ENCODE measurements at regions not wholly inside any gene's neighbourhood (a gene's known extent, or its start where the extent isn't known, plus 50 kb on each side); places are given as distances from the start of the nearest gene placed in this dataset.
A peak's percentile ranks its signal among the peaks of the same experiment; 100 is the strongest.

DNA sequence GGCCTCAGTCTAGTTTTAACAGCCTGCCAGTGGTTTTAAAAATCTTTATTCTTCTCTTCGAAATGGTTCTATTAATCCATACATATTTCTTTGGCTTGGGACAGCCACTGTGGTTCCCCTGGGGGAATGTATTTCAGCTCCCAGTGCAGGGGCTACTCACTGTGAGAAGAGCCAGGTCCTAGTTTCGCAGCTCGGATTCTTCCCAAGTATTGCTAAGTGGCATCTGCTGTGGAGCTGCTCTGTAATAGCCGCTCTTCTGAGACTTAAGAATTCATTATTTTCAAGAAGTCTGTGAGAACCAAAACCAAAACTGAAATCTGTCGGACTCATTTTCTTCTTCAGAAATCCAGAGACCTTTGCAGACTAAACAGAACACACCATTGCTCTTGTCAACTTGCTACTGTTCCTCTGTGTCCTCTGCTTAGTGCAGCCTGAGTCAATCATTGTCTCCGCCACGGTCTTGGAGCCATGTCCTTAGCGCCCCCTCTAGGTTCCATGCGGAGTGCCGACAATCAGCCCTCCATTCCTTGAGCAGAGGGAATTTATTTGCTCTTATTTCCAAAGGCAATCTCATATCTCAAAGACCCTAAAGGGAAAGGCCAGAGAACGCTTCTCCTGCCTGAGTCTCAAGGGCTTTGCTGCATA is 478.2 kb downstream of the SPATA31D1 start:
- no peaks in the 10 kb centered on the region for H3K9me2 ChIP-seq (replicated peaks; ENCODE audit: low read length)
- H2AFZ ChIP-seq (ENCODE audit: low read length), result no peak overlapping the region
- ChIA-PET POLR2A (ENCODE audit: unreplicated experiment) (no interaction called here), CTCF (no interaction called here)
- no peaks in the 10 kb centered on the region for H3K27me3 ChIP-seq (ENCODE audit: low read length)
- no peaks in the 10 kb centered on the region for H3K79me2 ChIP-seq (ENCODE audit: low read length)
- H3K4me1 ChIP-seq (ENCODE audit: insufficient read depth, low read length), result no peaks in the 10 kb centered on the region
- H3K9ac ChIP-seq (ENCODE audit: low read length), result no peak overlapping the region
- ATAC-seq (no peak), DNase-seq (peak; percentile 29)
- H3K4me3 ChIP-seq (ENCODE audit: low read length), result no peak overlapping the region
- no peaks in the 10 kb centered on the region for H3K9me3 ChIP-seq (ENCODE audit: low read length)
- no peak overlapping the region for H3K27ac ChIP-seq (ENCODE audit: low read length)
- TF ChIP-seq, protein P1, sequence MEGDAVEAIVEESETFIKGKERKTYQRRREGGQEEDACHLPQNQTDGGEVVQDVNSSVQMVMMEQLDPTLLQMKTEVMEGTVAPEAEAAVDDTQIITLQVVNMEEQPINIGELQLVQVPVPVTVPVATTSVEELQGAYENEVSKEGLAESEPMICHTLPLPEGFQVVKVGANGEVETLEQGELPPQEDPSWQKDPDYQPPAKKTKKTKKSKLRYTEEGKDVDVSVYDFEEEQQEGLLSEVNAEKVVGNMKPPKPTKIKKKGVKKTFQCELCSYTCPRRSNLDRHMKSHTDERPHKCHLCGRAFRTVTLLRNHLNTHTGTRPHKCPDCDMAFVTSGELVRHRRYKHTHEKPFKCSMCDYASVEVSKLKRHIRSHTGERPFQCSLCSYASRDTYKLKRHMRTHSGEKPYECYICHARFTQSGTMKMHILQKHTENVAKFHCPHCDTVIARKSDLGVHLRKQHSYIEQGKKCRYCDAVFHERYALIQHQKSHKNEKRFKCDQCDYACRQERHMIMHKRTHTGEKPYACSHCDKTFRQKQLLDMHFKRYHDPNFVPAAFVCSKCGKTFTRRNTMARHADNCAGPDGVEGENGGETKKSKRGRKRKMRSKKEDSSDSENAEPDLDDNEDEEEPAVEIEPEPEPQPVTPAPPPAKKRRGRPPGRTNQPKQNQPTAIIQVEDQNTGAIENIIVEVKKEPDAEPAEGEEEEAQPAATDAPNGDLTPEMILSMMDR (conservative IDR thresholded peaks at IDR 0.05; ENCODE audit: low read depth, low read length), result peak; percentile 48
- TF ChIP-seq EZH2phosphoT487 (IDR thresholded peaks at IDR 0.05; ENCODE audit: borderline replicate concordance, low read length), result no peak
- TF ChIP-seq EZH2 (IDR thresholded peaks at IDR 0.05; ENCODE audit: low read length, unreplicated experiment), result no peak
- H3K36me3 ChIP-seq (ENCODE audit: low read depth, low read length), result no peaks in the 10 kb centered on the region
- BruUV-seq (replicated peaks), result no TSS peak
- no peaks in the 10 kb centered on the region for H4K20me1 ChIP-seq (ENCODE audit: low read length)
- H3F3A ChIP-seq (ENCODE audit: low read length, unreplicated experiment), result no peaks in the 10 kb centered on the region
- intact Hi-C loops (cut with micrococcal nuclease), result no loop called here
- H3K4me2 ChIP-seq (ENCODE audit: low read length), result no peak overlapping the region

DNA sequence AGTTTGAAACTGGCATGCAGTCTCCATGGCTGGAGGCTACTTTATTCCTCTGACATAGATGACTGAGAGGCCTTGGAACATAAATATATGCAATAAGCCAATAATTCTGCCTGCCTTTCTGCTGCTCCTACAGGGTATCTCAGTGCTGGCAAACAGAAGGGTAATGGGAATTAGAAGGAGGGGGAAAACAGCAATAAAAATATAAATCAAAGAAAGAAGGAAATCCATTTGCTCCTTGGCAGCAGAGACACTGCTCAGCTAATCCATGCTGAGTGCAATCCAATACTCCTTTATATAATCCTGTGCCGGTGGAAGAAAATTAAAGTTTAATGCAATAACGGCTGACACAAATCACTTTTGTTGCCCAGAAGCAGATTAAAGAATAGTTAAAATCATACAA is 478.9 kb downstream of the SPATA31D1 start:
- intact Hi-C loops (cut with micrococcal nuclease), result no loop called here
- ChIA-PET CTCF (no interaction called here), POLR2A (ENCODE audit: unreplicated experiment) (no interaction called here)
- BruUV-seq (replicated peaks), result no TSS peak
- Histone ChIP-seq H3F3A (ENCODE audit: low read length, unreplicated experiment) (no peaks in the 10 kb centered on the region), H3K9me2 (replicated peaks; ENCODE audit: low read length) (no peaks in the 10 kb centered on the region), H4K20me1 (ENCODE audit: low read length) (no peaks in the 10 kb centered on the region), H3K27me3 (ENCODE audit: low read length) (no peaks in the 10 kb centered on the region), H2AFZ (ENCODE audit: low read length) (no peak overlapping the region), H3K79me2 (ENCODE audit: low read length) (no peaks in the 10 kb centered on the region), H3K4me1 (ENCODE audit: insufficient read depth, low read length) (no peaks in the 10 kb centered on the region), H3K9ac (ENCODE audit: low read length) (no peak overlapping the region), H3K36me3 (ENCODE audit: low read depth, low read length) (no peaks in the 10 kb centered on the region), H3K27ac (ENCODE audit: low read length) (no peak overlapping the region), H3K4me2 (ENCODE audit: low read length) (no peak overlapping the region), H3K9me3 (ENCODE audit: low read length) (no peaks in the 10 kb centered on the region), H3K4me3 (ENCODE audit: low read length) (no peak overlapping the region)
- TF ChIP-seq, protein P1 (conservative IDR thresholded peaks at IDR 0.05; ENCODE audit: low read depth, low read length), result no peak
- TF ChIP-seq EZH2phosphoT487 (IDR thresholded peaks at IDR 0.05; ENCODE audit: borderline replicate concordance, low read length), result no peak
- TF ChIP-seq EZH2 (IDR thresholded peaks at IDR 0.05; ENCODE audit: low read length, unreplicated experiment), result no peak
- ATAC-seq (no peak), DNase-seq (no peak)

DNA sequence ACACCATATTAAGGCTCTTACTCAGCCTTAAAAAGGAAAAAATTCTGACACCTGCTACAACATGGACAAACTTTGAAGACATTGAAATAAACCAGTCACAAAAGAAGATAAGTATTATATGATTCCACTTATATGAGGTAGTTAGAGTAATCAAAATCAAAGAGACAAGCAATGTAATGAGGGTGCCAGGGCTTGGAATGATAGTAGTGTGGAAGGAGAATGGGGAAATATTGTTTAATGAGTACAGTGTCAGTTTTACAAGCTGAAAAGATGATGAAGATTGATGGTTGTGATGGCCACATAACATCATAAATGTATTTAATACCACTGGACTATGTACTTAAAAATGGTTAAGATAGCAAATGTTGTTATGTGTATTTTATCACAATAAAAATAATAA is 485.7 kb downstream of the SPATA31D1 start:
- H3K27me3 ChIP-seq (ENCODE audit: low read length), result no peaks in the 10 kb centered on the region
- DNase-seq, result no peak
- H3K4me1 ChIP-seq (ENCODE audit: insufficient read depth, low read length), result no peaks in the 10 kb centered on the region
- H3F3A ChIP-seq (ENCODE audit: low read length, unreplicated experiment), result no peaks in the 10 kb centered on the region
- H3K4me3 ChIP-seq (ENCODE audit: low read length), result no peak overlapping the region
- CTCF ChIA-PET, result no interaction called here
- ATAC-seq, result no peak
- no peak overlapping the region for H3K27ac ChIP-seq (ENCODE audit: low read length)
- no peaks in the 10 kb centered on the region for H3K79me2 ChIP-seq (ENCODE audit: low read length)
- H3K9me2 ChIP-seq (replicated peaks; ENCODE audit: low read length), result no peaks in the 10 kb centered on the region
- H3K36me3 ChIP-seq (ENCODE audit: low read depth, low read length), result no peaks in the 10 kb centered on the region
- BruUV-seq (replicated peaks), result no TSS peak
- POLR2A ChIA-PET (ENCODE audit: unreplicated experiment), result no interaction called here
- no peaks in the 10 kb centered on the region for H4K20me1 ChIP-seq (ENCODE audit: low read length)
- no peak overlapping the region for H3K9ac ChIP-seq (ENCODE audit: low read length)
- no peak overlapping the region for H3K4me2 ChIP-seq (ENCODE audit: low read length)
- TF ChIP-seq EZH2 (IDR thresholded peaks at IDR 0.05; ENCODE audit: low read length, unreplicated experiment), result no peak
- TF ChIP-seq, protein P1 (conservative IDR thresholded peaks at IDR 0.05; ENCODE audit: low read depth, low read length), result no peak
- no peak for TF ChIP-seq EZH2phosphoT487 (IDR thresholded peaks at IDR 0.05; ENCODE audit: borderline replicate concordance, low read length)
- H2AFZ ChIP-seq (ENCODE audit: low read length), result no peak overlapping the region
- intact Hi-C loops (cut with micrococcal nuclease), result no loop called here
- no peaks in the 10 kb centered on the region for H3K9me3 ChIP-seq (ENCODE audit: low read length)

Measured in PC-3 (cell line).